Naive thymus-derived CD4-positive, alpha-beta T cell (primary cell): ENCODE measurements at regions not wholly inside any gene's neighbourhood (a gene's known extent, or its start where the extent isn't known, plus 50 kb on each side); places are given as distances from the start of the nearest gene placed in this dataset.

Experiments
- ATAC-seq: fragments of 150-1000 bp; cut with Tn5 transposase; 2 replicates; pipeline ENCODE4 v1.10.0; 2021; ENCODE audit warnings: mild to moderate bottlenecking, moderate library complexity
- CTCF ChIA-PET: fragments of 350-600 bp; sonication (Branson Sonifier 250); formaldehyde crosslinking; loops from one replicate; lab custom pipeline; 2021; ENCODE audit warnings: antibody characterized with exemption; lab: Charles Lee
- POLR2A ChIA-PET: fragments of 350-600 bp; sonication (Branson Sonifier 250); formaldehyde crosslinking; loops from one replicate; lab custom pipeline; 2021; ENCODE audit warnings: antibody characterized with exemption, inconsistent platforms; lab: Charles Lee
- DNase-seq, 9 donors: peaks; one replicate each; pipeline versions ENCODE4 v3.0.0 to v3.0.0-alpha.2; 2020 to 2022; ENCODE audit warnings: mixed read lengths in 1 of 9
- H3K27ac ChIP-seq: one replicate; pipeline ENCODE4 v1.7.0; 2013; ENCODE audit warnings: mild to moderate bottlenecking, low read depth, low read length, moderate library complexity
- H3K27me3 ChIP-seq, 2 donors: one replicate each; pipeline ENCODE4 v1.7.0; 2013; ENCODE audit warnings: low read length in 2 of 2, mild to moderate bottlenecking in 2 of 2, moderate library complexity in 2 of 2; ENCODE audit not compliant: control insufficient read depth in 2 of 2, insufficient read depth in 2 of 2
- H3K36me3 ChIP-seq, 3 experiments: 1 replicate in 2 of 3; 2 replicates in 1 of 3; pipeline ENCODE4 v1.7.0; 2013; ENCODE audit warnings: low read length in 3 of 3, mild to moderate bottlenecking in 3 of 3, moderate library complexity in 1 of 3; ENCODE audit not compliant: insufficient read depth in 3 of 3, control insufficient read depth in 2 of 3
- H3K4me1 ChIP-seq, 2 donors: one replicate each; pipeline ENCODE4 v1.7.0; 2013; ENCODE audit warnings: low read length in 2 of 2, mild to moderate bottlenecking in 2 of 2, moderate library complexity in 1 of 2; ENCODE audit not compliant: control insufficient read depth in 2 of 2, insufficient read depth in 2 of 2
- H3K4me3 ChIP-seq: 2 replicates; pipeline ENCODE4 v1.7.0; 2013; ENCODE audit warnings: mild to moderate bottlenecking, low read length
- H3K9me3 ChIP-seq, 3 experiments: 1 replicate in 2 of 3; 2 replicates in 1 of 3; pipeline ENCODE4 v1.7.0; 2013; ENCODE audit warnings: low read length in 3 of 3; ENCODE audit not compliant: control insufficient read depth in 2 of 3
- H3K27ac Mint-ChIP-seq, 9 donors: one replicate each; pipeline ENCODE4 v1.8.0; 2020 to 2022; ENCODE audit warnings: mixed read lengths in 9 of 9, mild to moderate bottlenecking in 8 of 9, moderate library complexity in 5 of 9, inconsistent platforms in 2 of 9
- H3K27me3 Mint-ChIP-seq, 5 donors: one replicate each; pipeline ENCODE4 v1.8.0; 2021 to 2022; ENCODE audit warnings: mixed read lengths in 5 of 5, mild to moderate bottlenecking in 1 of 5
- H3K36me3 Mint-ChIP-seq, 5 donors: one replicate each; pipeline ENCODE4 v1.8.0; 2020 to 2022; ENCODE audit warnings: mixed read lengths in 5 of 5, mild to moderate bottlenecking in 3 of 5, inconsistent platforms in 1 of 5
- H3K4me1 Mint-ChIP-seq, 7 donors: one replicate each; pipeline ENCODE4 v1.8.0; 2020 to 2022; ENCODE audit warnings: mixed read lengths in 7 of 7, mild to moderate bottlenecking in 3 of 7, inconsistent platforms in 1 of 7
- H3K4me3 Mint-ChIP-seq, 10 donors: one replicate each; pipeline ENCODE4 v1.8.0; 2020 to 2022; ENCODE audit warnings: mild to moderate bottlenecking in 10 of 10, mixed read lengths in 10 of 10, moderate library complexity in 6 of 10, inconsistent platforms in 2 of 10
- H3K9me3 Mint-ChIP-seq, 11 donors: one replicate each; pipeline ENCODE4 v1.8.0; 2020 to 2022; ENCODE audit warnings: mixed read lengths in 11 of 11, mild to moderate bottlenecking in 4 of 11, inconsistent platforms in 1 of 11, moderate library complexity in 1 of 11
- intact Hi-C, 2 donors: fragments of 100-400 bp; cut with micrococcal nuclease; formaldehyde crosslinking; loops; one replicate each; pipeline ENCODE4 v1.15.1; 2023

DNA sequence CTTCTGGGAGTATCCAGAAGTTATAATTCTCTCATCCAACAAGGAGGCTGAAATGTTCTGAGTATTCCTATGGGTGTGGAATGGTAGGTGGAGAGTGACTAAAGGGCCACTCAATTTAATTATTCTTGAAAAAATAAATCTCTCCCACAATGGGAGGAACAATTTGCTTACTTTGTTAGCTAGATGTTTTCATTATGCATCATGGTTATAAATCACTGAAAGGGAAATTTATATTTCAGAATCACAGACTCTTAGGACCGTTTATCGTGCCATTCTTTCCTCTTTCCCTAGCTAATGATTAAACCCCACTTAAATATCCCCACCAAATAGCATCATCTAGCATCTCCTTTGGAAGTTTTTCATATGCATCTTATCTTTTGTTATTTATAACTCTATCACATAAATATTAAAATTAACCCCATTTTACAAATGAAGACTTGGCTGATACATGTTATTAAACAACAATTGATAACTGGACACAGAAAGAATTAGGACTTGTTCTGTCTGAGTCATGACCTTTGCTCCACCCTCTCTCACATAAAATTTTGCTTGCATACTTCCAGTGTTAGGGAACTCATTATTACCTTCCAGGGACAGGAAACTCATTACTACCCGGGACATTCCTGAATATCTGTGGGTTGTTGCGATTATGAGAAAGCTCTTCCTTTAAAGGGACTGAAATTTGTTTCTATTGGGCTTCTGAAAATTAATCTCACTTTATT lies 94.9 kb upstream of the NMUR2 start:
- intact Hi-C loops = no loop called here
- no peak overlapping the region for H3K27ac Mint-ChIP-seq

GRCh38 chr5:152501294-152501693 lies 96.2 kb upstream of the NMUR2 start:
- Mint-ChIP-seq H3K36me3 (no peaks in the 10 kb centered on the region), H3K4me3 (no peak overlapping the region), H3K9me3 (peaks cover 0 to 3% (median 0%) of the 10 kb centered on the region in 11 donors), H3K27ac (no peak overlapping the region), H3K4me1 (peaks cover 0 to 1% (median 0%) of the 10 kb centered on the region in 7 donors), H3K27me3 (peaks cover 0 to 15% (median 12%) of the 10 kb centered on the region in 5 donors)
- intact Hi-C loops = no loop called here
- ATAC-seq = no peak
- Histone ChIP-seq H3K27me3 (no peaks in the 10 kb centered on the region), H3K27ac (no peak overlapping the region), H3K4me3 (no peak overlapping the region), H3K36me3 (no peaks in the 10 kb centered on the region), H3K4me1 (no peaks in the 10 kb centered on the region), H3K9me3 (no peaks in the 10 kb centered on the region)
- DNase-seq = no peak
- ChIA-PET CTCF (no interaction called here), POLR2A (no interaction called here)

More for the DNA sequence above, 94.9 kb upstream of the NMUR2 start:
- Histone ChIP-seq H3K9me3 (no peaks in the 10 kb centered on the region), H3K27me3 (no peaks in the 10 kb centered on the region), H3K27ac (no peak overlapping the region), H3K4me1 (no peaks in the 10 kb centered on the region), H3K4me3 (no peak overlapping the region), H3K36me3 (no peaks in the 10 kb centered on the region)
- DNase-seq = no peak
- ChIA-PET POLR2A (no interaction called here), CTCF (no interaction called here)
- peaks cover 0 to 3% (median 0%) of the 10 kb centered on the region in 11 donors for H3K9me3 Mint-ChIP-seq
- H3K4me3 Mint-ChIP-seq = no peak overlapping the region
- H3K4me1 Mint-ChIP-seq = no peaks in the 10 kb centered on the region
- no peak for ATAC-seq
- H3K27me3 Mint-ChIP-seq = peaks cover 3 to 21% (median 9%) of the 10 kb centered on the region in 5 donors
- H3K36me3 Mint-ChIP-seq = no peaks in the 10 kb centered on the region

DNA sequence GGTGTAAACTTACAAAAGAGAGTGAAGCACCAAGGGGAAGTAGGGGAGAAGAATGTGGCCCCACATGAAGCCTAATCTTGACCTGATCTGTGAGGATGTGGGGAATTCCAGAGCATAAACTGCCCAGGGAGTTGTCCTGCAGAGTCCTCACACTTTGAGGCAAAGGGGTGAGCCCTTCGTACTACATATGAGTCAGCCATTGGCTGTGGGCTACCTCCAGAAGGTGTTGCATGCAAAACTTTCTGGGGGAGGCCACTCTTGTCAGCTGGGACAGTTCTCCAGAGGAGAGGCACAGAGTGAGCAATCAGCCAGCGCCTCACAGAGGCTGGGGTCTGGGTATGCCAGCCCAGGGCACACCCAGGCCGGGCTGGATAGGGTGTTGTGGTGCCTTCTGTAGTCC lies 98.1 kb upstream of the NMUR2 start:
- H3K4me1 ChIP-seq = no peaks in the 10 kb centered on the region
- Mint-ChIP-seq H3K4me3 (no peak overlapping the region), H3K36me3 (no peaks in the 10 kb centered on the region), H3K27me3 (peaks cover 5 to 23% (median 13%) of the 10 kb centered on the region in 5 donors), H3K9me3 (no peaks in the 10 kb centered on the region), H3K4me1 (peaks cover 0 to 1% (median 0%) of the 10 kb centered on the region in 7 donors), H3K27ac (no peak overlapping the region)
- no peak overlapping the region for H3K27ac ChIP-seq
- no peak overlapping the region for H3K4me3 ChIP-seq
- CTCF ChIA-PET = no interaction called here
- ATAC-seq (peak; percentile 35), DNase-seq (no peak)
- H3K9me3 ChIP-seq = no peaks in the 10 kb centered on the region
- POLR2A ChIA-PET = no interaction called here
- intact Hi-C loops = no loop called here
- H3K27me3 ChIP-seq = no peaks in the 10 kb centered on the region
- H3K36me3 ChIP-seq = no peaks in the 10 kb centered on the region

- POLR2A ChIA-PET = no interaction called here
- H3K4me3 ChIP-seq = no peak overlapping the region
These were observed 100.5 kb upstream of the NMUR2 start for GRCh38 chr5:152505442-152506042.

GRCh38 chr5:152511120-152511519 lies 106.0 kb upstream of the NMUR2 start:
- POLR2A ChIA-PET = no interaction called here
- Mint-ChIP-seq H3K36me3 (no peaks in the 10 kb centered on the region), H3K4me3 (no peak overlapping the region), H3K4me1 (peaks cover 0 to 3% (median 0%) of the 10 kb centered on the region in 7 donors), H3K9me3 (no peaks in the 10 kb centered on the region), H3K27ac (no peak overlapping the region), H3K27me3 (peaks cover 17 to 30% (median 21%) of the 10 kb centered on the region in 5 donors)
- ATAC-seq (no peak), DNase-seq (no peak)
- no peaks in the 10 kb centered on the region for H3K4me1 ChIP-seq
- no peak overlapping the region for H3K27ac ChIP-seq
- intact Hi-C loops = loop anchor here in 1 of 2 donors (5.0 kb wide), 1 partner anchor 369 kb away; no protein-coding TSS in a partner anchor
- no peaks in the 10 kb centered on the region for H3K36me3 ChIP-seq
- H3K4me3 ChIP-seq = no peak overlapping the region
- H3K27me3 ChIP-seq = no peaks in the 10 kb centered on the region
- CTCF ChIA-PET = no interaction called here
- H3K9me3 ChIP-seq = no peaks in the 10 kb centered on the region

More at GRCh38 chr5:152505442-152506042, 100.5 kb upstream of the NMUR2 start:
- CTCF ChIA-PET = no interaction called here
- Mint-ChIP-seq H3K27me3 (peaks cover 10 to 28% (median 21%) of the 10 kb centered on the region in 5 donors), H3K27ac (no peak overlapping the region), H3K9me3 (no peaks in the 10 kb centered on the region), H3K4me3 (no peak overlapping the region), H3K4me1 (peaks cover 0 to 3% (median 0%) of the 10 kb centered on the region in 7 donors), H3K36me3 (no peaks in the 10 kb centered on the region)
- ATAC-seq (peak; percentile 72), DNase-seq (peak in 5 of 9 donors; percentile 4 to 30 (median 8))
- no peaks in the 10 kb centered on the region for H3K27me3 ChIP-seq
- intact Hi-C loops = loop anchor here (1.0 to 5.0 kb wide), 3 partner anchors 680 to 848 kb away; no protein-coding TSS in a partner anchor
- no peaks in the 10 kb centered on the region for H3K9me3 ChIP-seq
- H3K36me3 ChIP-seq = no peaks in the 10 kb centered on the region
- no peaks in the 10 kb centered on the region for H3K4me1 ChIP-seq
- H3K27ac ChIP-seq = no peak overlapping the region

- POLR2A ChIA-PET = no interaction called here
- no peaks in the 10 kb centered on the region for H3K27me3 ChIP-seq
- no peaks in the 10 kb centered on the region for H3K36me3 Mint-ChIP-seq
- no peaks in the 10 kb centered on the region for H3K9me3 ChIP-seq
- H3K36me3 ChIP-seq = no peaks in the 10 kb centered on the region
- H3K4me1 Mint-ChIP-seq = peaks cover 0 to 3% (median 0%) of the 10 kb centered on the region in 7 donors
- H3K4me1 ChIP-seq = no peaks in the 10 kb centered on the region
- no peaks in the 10 kb centered on the region for H3K9me3 Mint-ChIP-seq
- H3K4me3 ChIP-seq = no peak overlapping the region
- no peak for DNase-seq
- ATAC-seq = no peak
- CTCF ChIA-PET = interaction anchor here (0.7 kb wide), 1 partner anchor 328 kb away, joined by 3 read pairs; no protein-coding TSS in a partner anchor
- H3K4me3 Mint-ChIP-seq = no peak overlapping the region
- intact Hi-C loops = loop anchor here in 1 of 2 donors (5.0 kb wide), 1 partner anchor 369 kb away; no protein-coding TSS in a partner anchor
- H3K27ac ChIP-seq = no peak overlapping the region
- no peak overlapping the region for H3K27ac Mint-ChIP-seq
- H3K27me3 Mint-ChIP-seq = peaks cover 16 to 32% (median 22%) of the 10 kb centered on the region in 5 donors
These were observed 106.6 kb upstream of the NMUR2 start for GRCh38 chr5:152511531-152512132.
